ENCODE measurements at regions not wholly inside any gene's neighbourhood (a gene's known extent, or its start where the extent isn't known, plus 50 kb on each side); places are given as distances from the start of the nearest gene placed in this dataset.

GRCh38 chr7:49396229-49396628 is 377.2 kb upstream of the VWC2 start:
- TF ChIP-seq CTCF (IDR thresholded peaks at IDR 0.05) (no peak), ZFX (IDR thresholded peaks at IDR 0.05; ENCODE audit: borderline replicate concordance) (no peak)
- no peak overlapping the region for H3K27ac ChIP-seq

- TF ChIP-seq ZFX (IDR thresholded peaks at IDR 0.05; ENCODE audit: borderline replicate concordance) (no peak), CTCF (IDR thresholded peaks at IDR 0.05) (no peak)
- no peak overlapping the region for H3K27ac ChIP-seq
These were observed 375.7 kb upstream of the VWC2 start for GRCh38 chr7:49397750-49398149.

GRCh38 chr7:49398236-49398635 is 375.2 kb upstream of the VWC2 start:
- H3K27ac ChIP-seq, result no peak overlapping the region
- TF ChIP-seq ZFX (IDR thresholded peaks at IDR 0.05; ENCODE audit: borderline replicate concordance) (no peak), CTCF (IDR thresholded peaks at IDR 0.05) (no peak)

- H3K27ac ChIP-seq, result no peak overlapping the region
- TF ChIP-seq CTCF (IDR thresholded peaks at IDR 0.05) (no peak), ZFX (IDR thresholded peaks at IDR 0.05; ENCODE audit: borderline replicate concordance) (no peak)
These were observed 374.7 kb upstream of the VWC2 start for GRCh38 chr7:49398746-49399145.

GRCh38 chr7:49400891-49401550 is 372.4 kb upstream of the VWC2 start:
- no peak overlapping the region for H3K27ac ChIP-seq
- no peak for TF ChIP-seq ZFX (IDR thresholded peaks at IDR 0.05; ENCODE audit: borderline replicate concordance)
- no peak for TF ChIP-seq CTCF (IDR thresholded peaks at IDR 0.05)

GRCh38 chr7:49403844-49404243 is 369.6 kb upstream of the VWC2 start:
- no peak overlapping the region for H3K27ac ChIP-seq
- TF ChIP-seq CTCF (IDR thresholded peaks at IDR 0.05) (no peak), ZFX (IDR thresholded peaks at IDR 0.05; ENCODE audit: borderline replicate concordance) (no peak)

- no peak for TF ChIP-seq CTCF (IDR thresholded peaks at IDR 0.05)
- H3K27ac ChIP-seq, result no peak overlapping the region
These were observed 366.2 kb upstream of the VWC2 start for GRCh38 chr7:49407205-49407604.

All from 22Rv1 (cell line).